SU-DHL-6 (cell line): ENCODE measurements at regions not wholly inside any gene's neighbourhood (a gene's known extent, or its start where the extent isn't known, plus 50 kb on each side); places are given as distances from the start of the nearest gene placed in this dataset.

Experiments
- CTCF ChIP-seq: fragments of 200-600 bp; sonication (generic); IDR thresholded peaks from one replicate; pipeline ENCODE4 v1.5.1; 2017; ENCODE audit warnings: antibody characterized with exemption, mild to moderate bottlenecking, low read length, moderate library complexity; ENCODE audit not compliant: insufficient read depth, poor library complexity, severe bottlenecking
- EZH2phosphoT487 ChIP-seq: fragments of 200-600 bp; sonication (generic), shearing (Covaris generic); conservative IDR thresholded peaks from 2 replicates; pipeline ENCODE4 v1.6.1; 2018; ENCODE audit warnings: mild to moderate bottlenecking, antibody characterized with exemption, low read length, moderate library complexity, mixed read lengths

DNA sequence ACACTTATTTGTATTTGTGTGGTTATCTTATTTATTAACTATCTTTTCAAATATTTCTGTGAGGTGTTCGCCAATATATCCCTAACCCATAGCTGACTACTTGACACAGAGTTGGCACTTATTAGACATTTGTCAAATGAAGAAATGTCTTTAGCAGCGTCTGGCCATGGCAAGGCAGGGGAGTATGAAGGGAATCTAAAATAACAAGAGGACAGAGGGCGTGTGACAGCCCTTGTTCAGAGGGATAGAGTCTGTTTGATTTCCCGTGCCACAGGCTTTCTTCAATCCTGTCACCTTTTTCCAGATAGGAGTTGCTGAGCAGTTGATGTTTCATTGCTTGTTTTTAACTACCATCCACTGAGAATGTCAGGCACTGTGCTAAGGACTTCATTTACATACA, 53.6 kb upstream of the SLC39A10 start:
- TF ChIP-seq CTCF = no peak
- TF ChIP-seq EZH2phosphoT487 = no peak
